T47D (cell line): ENCODE measurements at regions not wholly inside any gene's neighbourhood (a gene's known extent, or its start where the extent isn't known, plus 50 kb on each side); places are given as distances from the start of the nearest gene placed in this dataset.

Experiments
- DNase-seq, 2 experiments: peaks; one replicate each; pipeline versions ENCODE4 v3.0.0 to v3.0.0-alpha.2; 2011 to 2012; ENCODE audit warnings: low read depth in 1 of 2, low spot score in 1 of 2
- JUND ChIP-seq: IDR thresholded peaks from 2 replicates; pipeline ENCODE4 v1.6.1; 2012; ENCODE audit warnings: low read depth
- in situ Hi-C: cut with HindIII; loops from 2 replicates; pipeline ENCODE4 v1.10.0; 2016; ENCODE audit warnings: low sequenced_read_pairs, low pct_unique_long_range_greater_than_20kb

DNA sequence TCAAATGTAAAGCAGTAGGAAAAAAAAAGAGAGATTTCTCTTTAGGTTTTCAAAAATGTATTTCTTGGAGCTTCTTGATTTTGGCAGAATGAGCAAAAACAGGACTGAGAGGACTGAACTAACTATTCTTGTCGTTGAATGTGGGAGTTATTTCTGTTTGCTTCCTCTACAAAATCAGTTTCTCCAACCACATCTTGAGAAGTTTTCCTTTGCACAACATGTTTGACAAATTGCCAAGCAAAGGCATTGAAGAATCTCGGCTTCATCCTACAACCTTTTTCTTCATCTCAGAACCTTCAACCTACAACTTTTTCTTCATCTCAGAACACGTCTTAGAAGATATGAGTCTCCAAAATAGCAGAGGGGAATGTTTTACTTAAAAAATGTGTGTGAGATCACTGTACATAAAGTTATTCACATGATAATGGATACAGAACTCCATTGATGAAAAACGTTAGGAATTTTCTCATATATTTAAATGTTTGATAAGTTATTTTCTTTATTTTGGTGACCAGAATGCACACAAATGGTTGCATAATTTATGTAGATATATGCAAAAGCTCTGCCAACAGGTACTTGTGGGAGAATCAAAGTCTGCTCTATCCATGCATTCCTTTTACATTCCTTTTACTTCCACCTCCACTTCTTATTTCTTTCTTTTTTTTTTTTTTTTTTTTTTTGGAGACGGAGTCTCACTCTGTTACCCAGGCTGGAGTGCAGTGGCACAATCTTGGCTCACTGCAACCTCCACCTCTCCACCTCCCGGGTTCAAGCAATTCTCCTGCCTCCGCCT is 370.0 kb downstream of the KCNJ2 start:
- in situ Hi-C loops, result no loop called here
- TF ChIP-seq JUND, result no peak
- no peak for DNase-seq

DNA sequence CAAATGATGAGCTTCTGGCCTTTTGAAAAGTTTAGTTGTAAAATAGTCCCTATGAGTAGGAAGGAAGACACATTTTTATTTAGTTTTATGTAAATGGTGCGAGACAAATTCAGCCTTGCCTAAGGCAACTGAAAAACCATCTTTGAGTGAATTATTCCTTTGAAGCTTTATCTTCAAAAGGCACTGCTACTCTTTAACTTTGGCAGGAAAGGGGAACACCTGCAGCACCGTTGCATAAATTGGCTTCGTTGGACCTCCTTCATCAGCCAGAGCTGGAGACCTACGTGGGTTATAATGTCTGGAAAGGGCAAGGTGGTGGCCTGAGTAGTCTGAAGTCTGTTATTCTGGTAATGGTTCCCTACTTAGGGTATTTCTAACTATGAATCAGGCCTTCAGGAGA is 373.5 kb downstream of the KCNJ2 start:
- DNase-seq, result no peak
- no peak for TF ChIP-seq JUND
- in situ Hi-C loops, result no loop called here

GRCh38 chr17:70544317-70544716 is 375.0 kb downstream of the KCNJ2 start:
- no peak for DNase-seq
- no peak for TF ChIP-seq JUND
- in situ Hi-C loops, result no loop called here

DNA sequence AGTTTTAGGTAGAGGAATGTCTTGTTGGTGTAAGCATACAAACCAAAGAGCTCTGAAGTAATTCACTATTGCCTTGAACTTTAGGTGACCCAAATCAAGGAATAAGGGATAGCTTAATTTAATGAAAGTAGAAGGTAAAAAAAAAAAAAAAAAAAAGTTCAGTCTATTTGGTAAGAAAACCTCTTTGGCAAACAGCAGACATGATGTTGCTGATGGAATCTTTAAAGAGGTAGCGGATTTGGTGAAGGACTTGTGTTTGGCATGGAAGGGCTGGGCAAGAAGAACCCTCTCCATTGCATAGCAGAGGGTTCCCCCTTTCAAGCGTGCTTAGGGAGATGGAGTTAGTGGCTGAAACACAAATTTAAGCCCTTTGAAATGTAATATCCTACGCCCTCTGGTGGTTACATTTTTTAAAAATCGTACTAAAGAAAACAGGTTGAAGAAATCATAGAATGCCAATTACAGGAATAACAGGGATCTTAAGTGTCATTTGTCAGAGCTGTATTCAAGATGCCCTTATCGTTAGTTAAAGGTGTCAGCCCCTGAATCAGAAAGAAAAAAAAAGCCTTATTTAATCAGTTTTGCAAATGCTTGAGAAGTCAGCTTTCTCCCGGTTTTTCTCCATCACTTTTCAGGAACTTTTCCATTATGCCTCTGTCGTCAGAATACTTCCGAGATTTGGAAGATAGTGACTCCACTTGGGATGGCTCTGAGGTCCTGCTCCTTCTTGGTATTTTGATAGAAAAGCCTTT is 383.1 kb downstream of the KCNJ2 start:
- no peak for TF ChIP-seq JUND
- peak; percentile 59 to 69 for DNase-seq
- in situ Hi-C loops, result no loop called here

GRCh38 chr17:70552982-70553334 is 383.6 kb downstream of the KCNJ2 start:
- TF ChIP-seq JUND, result no peak
- no peak for DNase-seq
- in situ Hi-C loops, result no loop called here

GRCh38 chr17:70555723-70556122 is 386.4 kb downstream of the KCNJ2 start:
- no peak for TF ChIP-seq JUND
- in situ Hi-C loops, result no loop called here
- DNase-seq, result no peak

DNA sequence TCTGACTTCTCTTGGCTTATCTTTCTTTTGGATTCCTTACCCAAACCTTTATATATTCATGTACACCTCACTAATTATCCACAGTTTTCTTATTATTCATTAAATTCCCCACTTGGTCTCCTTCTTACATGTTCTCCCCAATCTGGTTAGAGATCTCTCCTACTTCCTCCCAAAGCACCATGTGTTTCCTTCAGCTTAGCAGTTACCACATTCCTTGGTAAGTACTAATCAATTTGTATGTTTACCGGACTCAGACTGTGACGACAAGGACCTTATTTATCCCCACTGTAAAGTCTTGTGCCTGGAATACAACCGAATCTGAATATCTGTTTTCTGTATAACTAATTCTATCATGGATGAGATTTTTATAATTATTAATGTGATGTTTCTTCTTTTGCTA is 389.5 kb downstream of the KCNJ2 start:
- TF ChIP-seq JUND, result no peak
- in situ Hi-C loops, result no loop called here
- DNase-seq, result no peak

DNA sequence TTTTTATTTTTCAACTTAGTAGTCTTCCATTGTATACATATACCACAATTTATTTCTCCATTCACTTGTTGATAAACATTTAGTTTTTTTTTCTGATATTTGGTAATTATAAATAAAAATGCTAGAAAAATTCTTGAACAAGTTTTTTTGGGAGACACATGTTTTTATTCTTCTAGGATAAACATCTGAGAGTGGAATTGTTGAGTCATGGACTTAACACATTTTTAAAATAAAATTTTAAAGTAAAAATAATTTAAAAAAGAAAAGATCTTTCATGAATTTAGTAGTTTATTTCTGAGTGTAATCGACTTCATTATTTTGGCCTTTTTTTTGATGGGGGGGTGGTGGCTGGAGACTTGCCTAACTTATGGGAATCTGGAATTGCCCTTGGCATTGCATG is 391.1 kb downstream of the KCNJ2 start:
- DNase-seq, result no peak
- in situ Hi-C loops, result no loop called here
- TF ChIP-seq JUND, result no peak

DNA sequence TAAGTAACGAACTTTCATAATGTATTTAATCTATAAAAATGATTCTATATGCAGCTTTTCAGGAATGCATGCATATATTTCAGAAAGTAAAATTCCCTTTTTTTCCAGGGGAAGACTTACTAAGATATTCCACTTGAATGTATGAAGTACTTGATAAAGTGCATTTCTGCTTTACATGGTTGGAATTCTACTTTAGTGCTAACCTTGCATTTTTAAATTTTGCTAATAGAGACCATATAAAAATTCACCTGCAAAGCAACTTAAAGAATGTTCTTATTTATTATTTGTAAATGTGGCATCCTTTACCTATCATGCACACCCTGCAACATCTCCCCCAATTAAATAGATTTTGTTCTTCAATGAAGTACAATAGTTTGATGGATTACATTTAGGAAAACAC is 392.8 kb downstream of the KCNJ2 start:
- in situ Hi-C loops, result no loop called here
- no peak for TF ChIP-seq JUND
- DNase-seq, result no peak

- DNase-seq, result peak in 1 of 2 experiments; percentile 23
- no peak for TF ChIP-seq JUND
- in situ Hi-C loops, result no loop called here
These were observed 394.0 kb downstream of the KCNJ2 start for GRCh38 chr17:70563281-70563820.

GRCh38 chr17:70564006-70564620 is 394.8 kb downstream of the KCNJ2 start:
- DNase-seq, result no peak
- in situ Hi-C loops, result no loop called here
- TF ChIP-seq JUND, result no peak

GRCh38 chr17:70569128-70569527 is 399.8 kb downstream of the KCNJ2 start:
- TF ChIP-seq JUND, result no peak
- in situ Hi-C loops, result no loop called here
- no peak for DNase-seq

DNA sequence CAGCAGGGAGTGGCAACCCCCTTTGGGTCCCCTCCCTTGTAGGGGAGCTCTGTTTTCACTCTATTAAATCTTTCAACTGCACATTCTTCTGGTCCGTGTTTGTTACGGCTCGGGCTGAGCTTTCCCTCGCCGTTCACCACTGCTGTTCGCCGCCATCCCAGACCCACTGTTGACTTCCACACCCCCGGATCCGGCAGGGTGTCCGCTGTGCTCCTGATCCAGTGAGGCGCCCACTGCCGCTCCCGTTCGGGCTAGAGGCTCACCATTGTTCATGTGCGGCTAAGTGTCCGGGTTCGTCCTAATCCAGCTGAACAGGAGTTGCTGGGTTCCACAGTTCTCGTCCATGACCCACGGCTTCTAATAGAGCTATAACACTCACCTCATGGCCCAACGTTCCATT is 408.1 kb downstream of the KCNJ2 start:
- DNase-seq, result no peak
- no peak for TF ChIP-seq JUND
- in situ Hi-C loops, result no loop called here
